AG09309 (cell line): ENCODE measurements at regions not wholly inside any gene's neighbourhood (a gene's known extent, or its start where the extent isn't known, plus 50 kb on each side); places are given as distances from the start of the nearest gene placed in this dataset.

Source experiments
- DNase-seq: peaks from one replicate; pipeline ENCODE4 v3.0.0-alpha.2; 2010; ENCODE audit warnings: low read depth
- H3K4me3 ChIP-seq: 2 replicates; pipeline ENCODE4 v1.5.1; 2011; ENCODE audit warnings: mild to moderate bottlenecking, low read depth, low read length, moderate library complexity; ENCODE audit not compliant: control insufficient read depth
- TF ChIP-seq, protein P1 (sequence below): IDR thresholded peaks from 2 replicates; pipeline ENCODE4 v1.5.1; 2011; ENCODE audit warnings: mild to moderate bottlenecking, low read depth, low read length, inconsistent platforms; ENCODE audit not compliant: insufficient read depth, control insufficient read depth; ENCODE audit errors: missing control alignments

DNA sequence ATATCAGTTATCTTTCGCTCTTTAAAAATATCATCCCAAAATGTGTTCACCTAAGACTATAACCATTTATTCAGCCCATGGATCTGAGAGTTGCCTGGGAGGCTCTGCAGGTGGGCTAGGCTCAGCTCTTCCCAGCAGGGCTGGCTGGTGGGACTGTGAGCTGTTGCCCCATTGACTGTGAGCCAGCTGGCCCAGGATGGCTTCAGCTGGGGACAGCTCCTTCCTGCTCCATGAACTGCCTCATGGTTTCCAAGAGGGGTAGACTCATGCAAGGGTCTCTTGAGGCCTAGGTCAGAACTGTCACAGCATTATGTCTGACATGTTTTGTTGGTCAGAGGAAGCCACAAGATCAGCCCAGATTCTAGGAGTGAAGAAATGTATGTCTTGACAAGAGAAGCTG is 114.1 kb upstream of the E2F7 start:
- H3K4me3 ChIP-seq = no peak overlapping the region
- TF ChIP-seq, protein P1, sequence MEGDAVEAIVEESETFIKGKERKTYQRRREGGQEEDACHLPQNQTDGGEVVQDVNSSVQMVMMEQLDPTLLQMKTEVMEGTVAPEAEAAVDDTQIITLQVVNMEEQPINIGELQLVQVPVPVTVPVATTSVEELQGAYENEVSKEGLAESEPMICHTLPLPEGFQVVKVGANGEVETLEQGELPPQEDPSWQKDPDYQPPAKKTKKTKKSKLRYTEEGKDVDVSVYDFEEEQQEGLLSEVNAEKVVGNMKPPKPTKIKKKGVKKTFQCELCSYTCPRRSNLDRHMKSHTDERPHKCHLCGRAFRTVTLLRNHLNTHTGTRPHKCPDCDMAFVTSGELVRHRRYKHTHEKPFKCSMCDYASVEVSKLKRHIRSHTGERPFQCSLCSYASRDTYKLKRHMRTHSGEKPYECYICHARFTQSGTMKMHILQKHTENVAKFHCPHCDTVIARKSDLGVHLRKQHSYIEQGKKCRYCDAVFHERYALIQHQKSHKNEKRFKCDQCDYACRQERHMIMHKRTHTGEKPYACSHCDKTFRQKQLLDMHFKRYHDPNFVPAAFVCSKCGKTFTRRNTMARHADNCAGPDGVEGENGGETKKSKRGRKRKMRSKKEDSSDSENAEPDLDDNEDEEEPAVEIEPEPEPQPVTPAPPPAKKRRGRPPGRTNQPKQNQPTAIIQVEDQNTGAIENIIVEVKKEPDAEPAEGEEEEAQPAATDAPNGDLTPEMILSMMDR = no peak
- DNase-seq = no peak

DNA sequence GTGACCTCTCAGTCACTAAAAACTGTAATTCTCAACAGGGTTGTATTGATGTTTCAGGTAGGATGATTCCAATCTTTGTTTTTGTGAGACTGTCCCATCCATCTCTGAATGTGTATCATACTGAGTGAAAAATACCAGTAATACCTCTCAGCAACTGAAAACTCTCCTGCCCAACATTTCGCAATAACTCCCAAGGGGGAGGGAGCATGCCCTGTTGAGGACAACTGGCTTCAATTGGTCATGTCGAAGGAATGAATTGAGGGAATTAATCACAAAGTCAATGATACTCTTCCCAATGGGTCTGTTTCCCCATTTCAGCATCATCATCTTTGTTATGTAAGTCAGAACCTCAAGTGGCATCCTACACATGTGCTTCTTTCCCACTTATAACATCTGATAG is 102.4 kb upstream of the E2F7 start:
- TF ChIP-seq, protein P1 = no peak
- H3K4me3 ChIP-seq = no peak overlapping the region
- DNase-seq = no peak

DNA sequence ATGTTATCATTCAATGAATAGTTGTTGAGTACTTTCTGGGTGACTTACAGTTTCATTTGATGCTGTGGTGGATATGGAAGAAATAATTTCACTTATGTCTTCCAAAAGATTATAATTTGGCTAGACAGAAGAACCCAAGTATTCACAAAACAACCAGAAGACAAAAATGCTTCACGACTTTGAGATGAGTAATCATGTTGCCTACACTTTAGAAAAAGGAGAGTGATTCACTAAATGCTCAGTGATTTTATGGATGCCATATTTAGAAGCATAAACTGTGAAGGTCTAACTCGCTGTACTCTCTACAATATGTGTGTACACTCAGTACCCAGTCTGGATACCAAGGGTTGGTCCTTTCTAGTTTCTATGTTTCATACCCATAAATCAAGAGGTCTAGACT is 101.3 kb upstream of the E2F7 start:
- DNase-seq = no peak
- no peak overlapping the region for H3K4me3 ChIP-seq
- TF ChIP-seq, protein P1 = no peak

DNA sequence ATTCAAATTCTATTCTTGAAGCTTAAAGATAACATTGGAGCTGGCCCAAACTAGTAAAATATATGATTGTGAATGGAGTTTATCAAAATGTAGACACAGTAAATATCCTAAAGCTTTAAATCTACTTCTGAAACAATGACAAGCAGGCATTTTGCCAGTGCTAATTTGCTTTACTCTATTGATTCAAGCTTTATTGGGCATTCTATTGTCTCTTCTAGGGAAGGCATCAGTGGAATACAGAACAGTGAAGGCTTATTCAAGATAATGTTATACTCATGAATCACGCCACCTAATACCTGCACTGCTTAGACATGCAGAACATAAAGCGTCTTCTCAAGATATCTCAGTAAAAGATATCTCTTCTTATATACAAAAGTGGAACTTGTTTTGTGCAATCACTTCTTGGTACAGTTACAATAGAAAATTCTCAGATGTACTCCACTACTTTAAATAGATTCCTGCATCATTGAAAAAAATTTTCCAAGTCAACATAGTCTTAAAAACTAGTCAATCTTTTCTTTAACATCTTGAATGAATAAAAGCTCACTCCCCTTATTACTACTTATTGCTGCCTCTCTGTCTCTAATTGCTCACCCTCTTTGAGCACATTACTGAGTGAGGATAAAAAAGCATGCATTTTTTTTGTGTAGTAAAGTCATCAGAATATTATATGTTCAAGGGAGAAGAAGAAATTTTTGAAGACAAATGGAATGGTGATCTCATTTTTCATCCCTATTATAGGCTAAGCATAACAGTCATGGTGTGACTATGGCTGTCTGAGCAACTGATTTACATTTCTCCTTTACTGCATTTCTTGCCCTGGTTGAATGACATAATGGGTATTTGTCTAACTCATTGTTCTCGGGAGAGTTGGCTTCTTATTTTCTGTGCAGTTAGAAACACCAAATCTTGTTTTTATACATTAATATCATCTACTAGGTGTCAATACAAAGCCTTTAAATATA is 98.0 kb upstream of the E2F7 start:
- TF ChIP-seq, protein P1 = no peak
- no peak overlapping the region for H3K4me3 ChIP-seq
- DNase-seq = no peak

DNA sequence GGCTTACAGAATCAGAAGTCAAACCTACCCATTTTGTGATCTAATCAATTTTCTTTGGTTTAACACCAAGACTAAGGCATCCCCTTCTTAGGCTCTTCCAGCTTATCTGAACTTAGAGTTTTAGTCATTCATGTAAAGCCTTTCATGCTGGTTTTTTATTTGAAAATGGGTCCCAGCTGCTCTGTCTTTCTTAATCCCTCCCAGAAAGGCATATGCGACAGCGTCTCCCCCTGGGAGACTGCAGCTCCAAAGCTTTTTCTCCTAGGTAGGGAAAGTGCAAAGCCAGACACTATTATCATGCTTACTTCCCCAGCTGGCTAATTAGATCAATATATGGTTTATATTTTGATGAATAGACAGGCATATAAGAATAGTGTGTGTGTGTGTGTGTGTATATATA is 96.6 kb upstream of the E2F7 start:
- DNase-seq = no peak
- TF ChIP-seq, protein P1 = no peak
- no peak overlapping the region for H3K4me3 ChIP-seq

DNA sequence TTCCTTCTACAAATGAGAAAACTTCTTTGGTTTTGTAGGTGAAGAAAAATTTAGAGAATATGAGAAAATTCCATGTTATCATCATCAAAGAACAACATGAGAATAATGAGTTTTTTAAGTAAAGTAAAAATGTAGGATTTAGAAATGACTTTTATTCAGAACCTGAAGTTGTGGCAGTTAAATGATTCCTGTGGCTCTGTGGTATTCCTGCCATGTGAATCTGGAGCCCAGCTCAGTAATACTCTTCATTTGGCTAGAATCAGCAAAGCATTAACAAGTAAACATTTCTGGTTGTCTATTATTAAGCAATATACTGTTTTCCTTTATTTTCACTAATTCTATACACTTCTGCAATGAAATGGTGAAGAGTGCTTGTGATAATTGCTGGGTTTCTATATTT is 95.6 kb upstream of the E2F7 start:
- TF ChIP-seq, protein P1 = no peak
- no peak for DNase-seq
- H3K4me3 ChIP-seq = no peak overlapping the region
